Psoas muscle (tissue), 7 donors: ENCODE measurements at regions not wholly inside any gene's neighbourhood (a gene's known extent, or its start where the extent isn't known, plus 50 kb on each side); places are given as distances from the start of the nearest gene placed in this dataset.

Source experiments
- ATAC-seq, 4 donors: fragments of 200-7000 bp; cut with Tn5 transposase; one replicate each; pipeline ENCODE4 v1.9.1; 2020; ENCODE audit warnings: moderate library complexity in 3 of 4, mild to moderate bottlenecking in 2 of 4
- DNase-seq, 2 donors: peaks; one replicate each; pipeline ENCODE4 v3.0.0-alpha.2; 2020
- H3K27ac ChIP-seq: fragments of 200-600 bp; one replicate; pipeline ENCODE4 v1.8.0; 2022
- H3K27me3 ChIP-seq, 3 donors: fragments of 200-600 bp in 1 of 3; one replicate each; pipeline versions ENCODE4 v1.6.1 to v1.8.0; 2013 to 2022; ENCODE audit warnings: low read length in 2 of 3, mild to moderate bottlenecking in 2 of 3, moderate library complexity in 1 of 3; ENCODE audit not compliant: insufficient read depth in 3 of 3
- H3K36me3 ChIP-seq, 2 donors: fragments of 200-600 bp in 1 of 2; one replicate each; pipeline versions ENCODE4 v1.6.1 to v1.8.0; 2013 to 2022; ENCODE audit warnings: low read depth in 1 of 2, mild to moderate bottlenecking in 1 of 2, moderate library complexity in 1 of 2; ENCODE audit not compliant: insufficient read depth in 1 of 2
- H3K4me1 ChIP-seq: fragments of 200-600 bp; one replicate; pipeline ENCODE4 v1.8.0; 2022
- H3K4me3 ChIP-seq: fragments of 200-600 bp; one replicate; pipeline ENCODE4 v1.8.0; 2022; ENCODE audit warnings: mild to moderate bottlenecking
- H3K9me3 ChIP-seq: fragments of 200-600 bp; one replicate; pipeline ENCODE4 v1.8.0; 2022
- WGBS, 3 donors: extraction: QIAGEN DNeasy Blood & Tissue Kit; methylation state at CpG; one replicate each; pipeline versions ENCODE4 v1.1.6 to v1.1.7; 2013; 5-methylcytosine and 5-hydroxymethylcytosine counted together
- intact Hi-C, 2 donors: fragments of 100-400 bp; cut with DNase I; formaldehyde crosslinking; loops; one replicate each; pipeline versions ENCODE4 v1.11.0 to v1.14.2; 2022
- TF ChIP-seq, protein P1 (sequence below): fragments of 200-600 bp; IDR thresholded peaks from one replicate; pipeline ENCODE4 v1.8.0; 2022; ENCODE audit warnings: antibody characterized with exemption
- donor health status: healthy with polysubstance abuse.
- donor health status: DM: no; HTN: no; CAD: no; lungs with moderate emphysema.
- donor health status: Bipolar disorder and iron deficiency.
- donor health status: healthy.
- donor health status: DM: yes; HTN: yes; CAD: no.
- donor health status: DM: no; HTN: no; CAD: no.
- donor health status: DM: yes; HTN: yes; CAD: no.

DNA sequence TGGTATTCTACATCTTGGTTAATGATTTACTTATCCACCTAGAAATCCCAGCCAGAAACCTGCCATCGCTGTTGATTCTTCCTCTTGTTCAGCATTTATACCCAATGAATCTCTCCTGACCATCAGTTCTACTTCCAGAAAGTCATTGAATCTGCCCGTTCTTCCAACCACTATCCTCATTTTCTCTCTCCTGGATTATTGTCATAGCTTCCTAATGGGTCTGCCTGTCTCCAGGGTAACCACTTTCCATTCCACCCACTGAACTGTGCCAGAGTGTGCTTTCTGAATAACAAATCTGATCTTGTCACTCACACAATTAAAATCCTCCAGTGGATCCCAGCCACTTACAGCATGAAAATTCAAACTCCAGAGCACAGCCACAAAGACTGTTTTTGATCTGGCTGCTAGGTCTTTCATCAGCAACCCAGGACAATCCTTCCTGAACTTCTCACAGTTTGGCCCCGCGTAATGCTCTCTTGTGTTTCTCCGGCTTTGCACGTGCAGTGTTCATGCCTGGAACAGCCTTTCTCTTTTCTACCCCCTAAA is 330.6 kb downstream of the SPRY2 start:
- ATAC-seq (peak in 2 of 4 donors; percentile 21 to 31), DNase-seq (no peak)
- H3K36me3 ChIP-seq = no peaks in the 10 kb centered on the region
- intact Hi-C loops = no loop called here
- TF ChIP-seq, protein P1, sequence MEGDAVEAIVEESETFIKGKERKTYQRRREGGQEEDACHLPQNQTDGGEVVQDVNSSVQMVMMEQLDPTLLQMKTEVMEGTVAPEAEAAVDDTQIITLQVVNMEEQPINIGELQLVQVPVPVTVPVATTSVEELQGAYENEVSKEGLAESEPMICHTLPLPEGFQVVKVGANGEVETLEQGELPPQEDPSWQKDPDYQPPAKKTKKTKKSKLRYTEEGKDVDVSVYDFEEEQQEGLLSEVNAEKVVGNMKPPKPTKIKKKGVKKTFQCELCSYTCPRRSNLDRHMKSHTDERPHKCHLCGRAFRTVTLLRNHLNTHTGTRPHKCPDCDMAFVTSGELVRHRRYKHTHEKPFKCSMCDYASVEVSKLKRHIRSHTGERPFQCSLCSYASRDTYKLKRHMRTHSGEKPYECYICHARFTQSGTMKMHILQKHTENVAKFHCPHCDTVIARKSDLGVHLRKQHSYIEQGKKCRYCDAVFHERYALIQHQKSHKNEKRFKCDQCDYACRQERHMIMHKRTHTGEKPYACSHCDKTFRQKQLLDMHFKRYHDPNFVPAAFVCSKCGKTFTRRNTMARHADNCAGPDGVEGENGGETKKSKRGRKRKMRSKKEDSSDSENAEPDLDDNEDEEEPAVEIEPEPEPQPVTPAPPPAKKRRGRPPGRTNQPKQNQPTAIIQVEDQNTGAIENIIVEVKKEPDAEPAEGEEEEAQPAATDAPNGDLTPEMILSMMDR = no peak
- no peak overlapping the region for H3K4me3 ChIP-seq
- no peak overlapping the region for H3K27ac ChIP-seq
- H3K27me3 ChIP-seq = no peaks in the 10 kb centered on the region
- 52 to 63% (median 56%) methylated on average over 6 of the region's 6 CpGs for WGBS, 3 donors
- H3K4me1 ChIP-seq = peaks cover 39% of the 10 kb centered on the region
- no peaks in the 10 kb centered on the region for H3K9me3 ChIP-seq

DNA sequence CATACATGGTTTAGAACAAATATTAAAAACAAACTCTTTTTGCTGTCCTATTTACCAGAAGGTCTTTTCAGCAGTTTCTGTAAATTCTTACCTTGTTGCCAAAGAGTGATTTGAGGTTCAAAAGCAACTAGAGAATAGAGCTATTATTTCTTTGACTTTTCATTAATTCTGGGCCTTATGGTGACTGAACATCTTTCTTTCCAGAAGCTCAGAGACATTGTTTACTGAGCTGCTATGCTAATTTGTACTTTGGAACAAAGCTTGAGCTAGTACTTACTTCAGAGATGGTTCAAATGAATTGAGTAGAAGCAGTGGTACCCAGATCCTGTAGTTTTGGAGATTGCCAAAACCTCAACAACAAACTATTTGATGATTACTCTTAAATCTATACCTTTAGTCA is 331.2 kb downstream of the SPRY2 start:
- no peak for DNase-seq
- TF ChIP-seq, protein P1 = no peak
- H3K4me3 ChIP-seq = no peak overlapping the region
- H3K36me3 ChIP-seq = no peaks in the 10 kb centered on the region
- H3K9me3 ChIP-seq = no peaks in the 10 kb centered on the region
- peaks cover 39% of the 10 kb centered on the region for H3K4me1 ChIP-seq
- ATAC-seq = no peak
- intact Hi-C loops = no loop called here
- no peaks in the 10 kb centered on the region for H3K27me3 ChIP-seq
- H3K27ac ChIP-seq = no peak overlapping the region

DNA sequence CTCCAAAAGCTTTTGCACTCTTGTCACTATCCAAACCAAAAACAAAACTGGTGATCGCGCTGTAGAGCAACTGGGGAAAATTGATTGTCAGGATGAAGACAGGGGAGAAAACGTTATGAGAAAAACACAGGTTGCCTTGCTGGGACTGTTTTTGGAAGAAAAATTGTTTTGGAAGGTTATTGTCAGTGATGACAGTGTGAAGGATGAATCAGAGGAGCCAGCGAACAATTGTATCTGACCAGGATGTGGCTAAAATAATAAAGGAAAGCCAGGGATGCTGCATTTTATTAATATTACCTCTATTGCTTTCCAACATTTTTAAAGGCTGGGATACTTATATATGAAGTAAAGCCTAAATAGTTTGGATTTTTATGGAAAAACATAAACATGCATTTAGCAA is 334.0 kb downstream of the SPRY2 start:
- TF ChIP-seq, protein P1 = no peak
- intact Hi-C loops = no loop called here
- H3K27me3 ChIP-seq = no peaks in the 10 kb centered on the region
- no peaks in the 10 kb centered on the region for H3K36me3 ChIP-seq
- no peaks in the 10 kb centered on the region for H3K9me3 ChIP-seq
- DNase-seq = no peak
- no peak overlapping the region for H3K27ac ChIP-seq
- H3K4me1 ChIP-seq = peaks cover 39% of the 10 kb centered on the region
- H3K4me3 ChIP-seq = no peak overlapping the region
- 72 to 81% (median 77%) methylated on average over 4 of the region's 4 CpGs for WGBS, 3 donors
- ATAC-seq = no peak

DNA sequence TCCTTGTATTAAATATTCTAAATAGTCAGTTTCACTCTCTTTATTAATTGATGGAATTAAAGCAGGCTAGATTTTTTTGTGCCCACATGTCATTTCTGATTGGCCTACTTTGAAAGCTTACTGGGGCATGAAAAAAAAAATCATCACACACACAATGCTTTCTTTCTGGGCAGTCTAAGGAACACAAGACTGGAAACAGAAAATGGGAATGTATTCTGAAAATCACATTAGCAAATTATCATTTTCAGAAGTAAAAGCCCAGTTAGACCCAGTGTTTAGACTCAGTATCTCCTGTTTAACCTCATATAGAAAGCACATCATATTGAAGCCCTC is 339.4 kb downstream of the SPRY2 start:
- ATAC-seq (no peak), DNase-seq (no peak)
- Histone ChIP-seq H3K4me3 (no peak overlapping the region), H3K4me1 (no peaks in the 10 kb centered on the region), H3K9me3 (no peaks in the 10 kb centered on the region), H3K27ac (no peak overlapping the region), H3K27me3 (no peaks in the 10 kb centered on the region), H3K36me3 (no peaks in the 10 kb centered on the region)
- TF ChIP-seq, protein P1 = no peak
- intact Hi-C loops = no loop called here

DNA sequence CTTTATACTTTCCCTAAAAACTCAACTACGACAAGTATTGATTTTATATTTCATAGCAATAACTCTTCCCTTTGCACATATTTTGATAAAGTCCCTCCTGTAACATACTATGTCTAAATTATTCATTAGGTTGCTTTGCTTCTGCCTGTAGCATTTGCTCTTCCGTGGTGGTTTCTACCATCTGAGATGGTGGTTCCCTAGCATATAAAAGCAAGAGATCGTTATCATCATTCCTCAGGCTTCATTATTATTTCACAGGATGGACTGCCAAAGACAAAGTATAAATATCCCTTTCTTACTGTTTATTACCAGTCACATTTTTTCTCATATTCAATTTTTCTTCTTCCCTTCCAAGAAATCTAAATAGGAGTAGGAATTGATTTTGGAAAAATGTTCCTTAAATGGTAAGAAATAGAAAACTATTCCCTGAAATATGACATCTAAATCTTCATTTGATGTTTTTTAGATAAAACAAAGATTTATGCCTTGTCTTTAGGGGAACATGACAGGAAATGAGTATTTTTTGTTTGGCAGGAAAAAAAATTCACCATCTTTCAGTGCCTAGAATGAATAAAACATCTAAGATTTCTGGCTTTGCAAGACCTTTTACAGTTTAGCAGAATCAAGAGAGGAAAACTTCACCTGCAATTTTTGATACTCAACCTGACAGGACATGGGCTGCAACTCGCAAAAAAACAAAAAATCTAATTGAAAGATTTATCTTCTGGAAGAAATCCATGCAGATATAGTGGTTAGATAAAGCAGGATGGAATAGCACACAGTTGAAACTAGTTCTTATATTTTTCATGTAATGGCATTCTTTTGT is 340.0 kb downstream of the SPRY2 start:
- DNase-seq = no peak
- no peaks in the 10 kb centered on the region for H3K27me3 ChIP-seq
- ATAC-seq = no peak
- H3K36me3 ChIP-seq = no peaks in the 10 kb centered on the region
- no peak overlapping the region for H3K27ac ChIP-seq
- WGBS, 3 donors = 78 to 82% (median 82%) methylated on average over 4 of the region's 4 CpGs
- no peaks in the 10 kb centered on the region for H3K9me3 ChIP-seq
- H3K4me3 ChIP-seq = no peak overlapping the region
- no peaks in the 10 kb centered on the region for H3K4me1 ChIP-seq
- TF ChIP-seq, protein P1 = no peak
- intact Hi-C loops = no loop called here
